ENCODE measurements at regions not wholly inside any gene's neighbourhood (a gene's known extent, or its start where the extent isn't known, plus 50 kb on each side); places are given as distances from the start of the nearest gene placed in this dataset.

GRCh38 chr6:163813979-163814493 is 399.5 kb downstream of the QKI start:
- DNase-seq (ENCODE audit: low read depth in 2 of 2): no peak

DNA sequence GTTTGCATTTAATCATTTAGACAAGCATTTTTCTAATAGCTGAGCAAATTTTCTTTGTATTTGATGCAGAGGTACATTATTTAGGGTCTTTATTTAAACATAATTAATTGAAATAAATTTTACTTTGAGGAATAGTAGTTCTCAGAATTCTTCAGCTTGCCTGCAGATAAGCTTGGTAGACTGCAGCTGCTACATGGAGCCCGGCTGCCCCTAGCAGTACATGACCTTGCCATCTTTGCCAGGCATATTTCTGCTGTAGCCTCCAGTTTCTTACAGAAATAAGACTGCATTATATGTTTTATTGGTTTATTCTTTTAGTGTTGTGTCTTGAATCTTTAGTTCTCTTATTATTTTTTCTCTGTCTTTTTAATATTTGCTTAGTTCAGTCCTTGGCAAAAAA is 396.8 kb downstream of the QKI start:
- no peak for DNase-seq (ENCODE audit: low read depth in 2 of 2)

- no peak for DNase-seq (ENCODE audit: low read depth in 2 of 2)
Measured at GRCh38 chr6:163809364-163809763, 394.8 kb downstream of the QKI start.

DNA sequence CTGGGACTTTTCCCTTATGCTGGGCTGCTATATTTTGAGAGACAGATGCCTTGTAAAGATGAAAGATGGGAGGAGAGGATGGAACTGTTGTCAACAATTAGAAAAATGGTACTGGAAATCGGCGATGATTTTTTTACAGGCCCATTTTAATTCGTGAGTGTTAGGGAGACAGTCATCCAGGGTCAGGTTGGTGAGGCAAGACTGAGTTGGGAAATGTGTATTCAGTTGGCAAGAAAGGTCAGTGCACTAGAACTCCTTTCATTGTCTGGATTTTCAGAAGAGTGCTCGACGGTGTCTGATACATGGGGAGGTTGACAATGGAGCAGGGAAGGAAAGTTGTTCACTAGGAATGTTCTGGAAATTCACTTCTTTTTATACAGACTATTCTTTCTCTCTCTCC is 394.4 kb downstream of the QKI start:
- no peak for DNase-seq (ENCODE audit: low read depth in 2 of 2)

DNA sequence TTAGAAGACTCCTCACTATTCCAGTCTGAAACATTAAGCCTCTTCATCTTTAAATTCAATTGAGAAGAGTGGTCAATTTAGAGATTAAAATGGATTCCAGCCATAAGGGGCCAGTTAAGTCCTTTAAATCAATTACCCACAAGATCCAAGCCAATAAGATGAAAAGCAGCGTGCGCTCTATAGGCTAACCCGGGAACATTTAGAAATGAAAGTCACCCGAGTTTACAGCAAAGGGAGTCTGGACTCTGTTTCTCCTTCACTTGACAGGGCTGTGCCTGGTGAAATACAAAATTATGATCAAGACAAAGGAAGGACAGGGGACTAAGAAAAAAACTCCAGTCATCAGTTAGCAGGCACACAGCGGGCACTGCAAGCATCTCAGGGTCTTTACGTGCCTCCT is 393.7 kb downstream of the QKI start:
- DNase-seq (ENCODE audit: low read depth in 2 of 2): no peak

- peak in 1 of 2 experiments; percentile 24 for DNase-seq (ENCODE audit: low read depth in 2 of 2)
Measured at GRCh38 chr6:163806755-163807499, 392.4 kb downstream of the QKI start.

DNA sequence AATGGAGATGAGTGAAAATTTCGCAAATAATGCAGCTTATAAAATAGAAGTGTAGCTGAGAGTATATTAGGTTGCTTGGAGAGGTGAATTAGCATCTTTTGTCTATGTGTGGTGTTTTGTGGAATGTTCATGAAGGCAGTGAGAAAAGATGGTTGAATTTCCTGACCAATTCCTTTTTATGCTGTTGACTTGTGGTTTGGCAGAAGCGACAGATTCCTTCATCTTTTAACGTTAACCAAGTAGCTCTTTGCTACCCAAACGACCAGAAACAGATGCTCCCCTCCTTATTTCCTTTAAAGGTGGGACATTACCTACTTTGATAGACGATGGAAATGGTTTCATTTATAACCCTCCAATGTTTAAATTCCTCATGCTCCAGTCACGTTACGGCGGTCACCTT is 390.5 kb downstream of the QKI start:
- DNase-seq (ENCODE audit: low read depth in 2 of 2): no peak

GRCh38 chr6:163802267-163802666 is 387.7 kb downstream of the QKI start:
- DNase-seq (ENCODE audit: low read depth in 2 of 2): no peak

GRCh38 chr6:163797296-163797845 is 382.9 kb downstream of the QKI start:
- DNase-seq (ENCODE audit: low read depth in 2 of 2): peak; percentile 78 to 79

GRCh38 chr6:163793011-163793983 is 378.8 kb downstream of the QKI start:
- peak; percentile 71 to 74 for DNase-seq (ENCODE audit: low read depth in 2 of 2)

DNA sequence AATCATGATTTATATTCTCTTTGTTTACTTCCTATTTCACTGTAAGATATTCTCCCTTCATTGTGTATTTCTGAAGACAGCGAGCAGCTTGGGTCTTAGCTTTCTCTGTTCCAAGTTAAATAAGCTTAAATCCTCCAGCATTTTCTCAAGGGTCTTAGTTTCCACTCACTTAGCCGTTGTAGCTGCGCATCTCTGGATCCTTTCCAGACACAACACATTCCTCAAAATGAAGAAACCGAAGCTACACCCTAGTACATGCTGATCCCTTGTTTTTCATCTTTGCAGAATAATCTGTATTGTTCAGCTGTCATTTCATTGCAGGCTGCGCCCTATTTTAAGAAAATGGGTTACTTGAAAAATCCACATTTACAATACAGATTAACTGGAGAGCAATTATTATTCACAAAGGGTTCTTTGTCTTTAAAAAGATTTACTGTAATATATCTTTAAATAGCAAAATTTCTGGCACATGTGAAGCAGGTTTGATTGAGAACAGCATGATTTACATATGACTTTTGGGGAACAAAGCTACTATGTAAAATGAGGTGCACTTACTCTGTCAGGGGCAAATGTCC is 375.8 kb downstream of the QKI start:
- peak; percentile 61 for DNase-seq (ENCODE audit: low read depth in 2 of 2)

GRCh38 chr6:163789199-163789810 is 374.8 kb downstream of the QKI start:
- no peak for DNase-seq (ENCODE audit: low read depth in 2 of 2)

- DNase-seq (ENCODE audit: low read depth in 2 of 2): no peak
Measured at GRCh38 chr6:163786995-163787671, 372.6 kb downstream of the QKI start.

DNA sequence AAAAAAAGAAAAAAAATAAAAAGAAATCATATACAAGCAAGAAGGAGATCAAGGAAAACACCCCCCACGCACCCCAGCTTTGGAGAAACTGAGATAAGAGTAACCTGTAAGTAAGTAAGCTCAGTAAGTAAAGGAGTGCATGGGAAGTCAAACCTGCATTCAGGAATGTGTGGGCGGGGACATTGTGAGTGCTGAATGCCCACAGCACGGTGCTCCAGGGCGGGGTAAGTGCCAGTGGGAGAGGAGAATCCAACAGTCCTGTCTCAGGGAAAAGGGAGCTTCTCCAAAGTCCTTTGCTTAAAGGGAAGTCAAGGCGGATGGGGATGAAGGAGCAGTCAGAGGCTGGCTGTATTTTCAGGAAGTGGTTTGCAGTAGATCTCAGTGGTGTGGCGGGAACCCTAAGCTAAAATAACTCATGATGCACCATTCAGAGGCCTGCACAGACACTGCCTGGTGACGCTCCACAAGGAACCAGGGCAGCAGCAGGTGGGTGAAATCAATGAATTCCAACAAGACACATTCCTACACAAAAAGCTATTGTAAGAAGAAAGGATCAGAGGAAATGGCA is 368.0 kb downstream of the QKI start:
- DNase-seq (ENCODE audit: low read depth in 2 of 2): no peak

DNA sequence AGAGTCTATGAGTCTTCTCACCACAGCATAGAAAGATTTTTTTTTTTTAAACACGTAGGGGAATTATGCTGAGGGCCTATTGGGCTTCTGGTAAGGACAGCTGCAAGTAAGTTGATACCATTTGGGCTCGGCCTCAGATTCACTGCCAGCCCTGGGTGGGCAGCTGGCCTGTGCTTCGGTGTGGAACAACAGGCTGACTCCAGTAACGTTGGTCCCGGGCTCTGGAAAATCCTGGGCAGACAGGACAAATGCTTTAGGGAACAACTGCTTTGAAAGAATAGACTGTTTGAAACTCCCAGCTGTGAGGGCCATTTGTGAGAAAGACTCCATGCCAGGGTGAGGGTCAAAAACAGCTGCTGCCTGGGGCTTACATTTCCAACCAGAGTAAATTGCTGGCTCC is 366.5 kb downstream of the QKI start:
- DNase-seq (ENCODE audit: low read depth in 2 of 2): no peak

DNA sequence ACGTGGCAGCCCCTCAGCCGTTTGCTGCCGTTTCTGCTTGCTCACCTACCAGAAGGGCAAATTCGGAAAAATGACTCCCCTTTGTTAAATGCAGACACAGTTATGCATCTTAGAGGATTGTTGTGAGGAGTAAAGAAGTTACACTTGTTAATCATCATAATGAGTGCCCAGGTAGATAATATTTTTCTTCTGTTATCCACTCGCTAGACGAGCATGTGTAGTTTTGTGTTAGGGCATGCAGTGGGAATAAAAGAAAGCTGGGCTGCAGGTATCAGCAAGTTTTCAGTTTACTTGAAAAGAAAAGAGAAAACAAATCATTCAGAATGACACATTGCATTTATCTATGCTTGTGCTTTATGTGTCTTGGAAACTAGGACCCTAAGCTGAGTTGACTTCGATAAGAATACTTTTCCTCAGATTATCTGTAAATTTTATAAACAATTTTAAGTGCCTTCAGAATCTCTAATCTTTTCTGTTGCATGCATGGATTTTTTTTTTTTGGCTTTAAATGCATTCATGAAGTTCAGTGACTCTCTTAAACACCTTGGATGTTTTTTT is 365.3 kb downstream of the QKI start:
- DNase-seq (ENCODE audit: low read depth in 2 of 2): no peak

DNA sequence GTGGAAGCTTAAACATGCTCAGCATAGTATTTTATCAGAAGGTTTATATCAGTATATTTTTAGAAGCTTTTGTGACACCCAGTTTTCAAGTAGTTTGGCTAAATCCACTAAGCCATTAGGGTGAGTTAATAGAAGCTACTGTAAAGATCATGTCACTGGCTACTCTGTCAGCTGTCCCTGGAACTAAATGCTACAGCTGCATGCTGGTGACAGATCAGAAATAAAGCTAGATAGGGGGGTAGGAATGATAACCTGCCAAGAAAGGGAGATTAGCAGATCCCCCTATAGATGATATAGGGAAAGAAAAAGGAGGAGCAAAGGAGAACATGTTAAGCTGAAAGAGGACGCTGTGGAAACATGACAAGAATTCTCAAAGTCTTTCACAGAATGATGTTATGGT is 363.2 kb downstream of the QKI start:
- no peak for DNase-seq (ENCODE audit: low read depth in 2 of 2)

DNA sequence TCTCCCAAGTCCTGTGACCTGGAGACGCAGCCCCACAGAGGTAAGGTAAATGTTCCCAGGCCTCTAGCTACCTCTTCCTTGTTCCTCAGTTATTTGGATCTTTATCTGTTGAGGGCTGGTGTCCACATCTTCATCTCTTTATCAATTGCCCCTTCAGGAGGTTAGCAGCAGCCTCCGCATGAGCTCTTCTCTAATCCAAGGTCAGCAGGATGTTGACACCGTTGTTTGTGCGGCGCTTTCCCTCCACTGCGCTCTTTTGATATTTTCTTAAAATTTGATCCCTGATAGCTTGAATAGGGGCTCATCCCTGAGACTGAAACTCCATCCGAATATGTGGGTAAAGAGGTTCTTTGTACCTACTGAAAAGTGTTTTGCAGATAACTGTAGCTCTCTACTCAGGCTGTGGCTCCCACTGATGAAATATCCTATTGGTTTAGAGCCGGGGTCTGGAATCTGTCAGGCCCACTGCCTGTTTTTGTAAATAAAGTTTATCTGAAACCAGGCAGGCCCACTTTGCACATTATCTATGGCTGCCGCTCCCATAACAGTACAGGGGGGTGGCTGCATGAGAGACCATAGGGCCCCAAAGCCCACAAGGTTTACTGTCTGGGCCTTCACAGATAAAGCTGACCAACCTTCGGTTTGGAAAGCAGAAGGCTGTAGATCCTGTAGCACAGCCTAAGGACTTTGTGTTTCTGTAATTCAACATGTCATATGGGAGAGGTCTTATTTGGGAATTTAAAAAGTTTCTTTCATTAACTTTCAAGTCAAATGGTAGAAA is 362.6 kb downstream of the QKI start:
- DNase-seq (ENCODE audit: low read depth in 2 of 2): no peak

GRCh38 chr6:163776196-163776905 is 361.8 kb downstream of the QKI start:
- no peak for DNase-seq (ENCODE audit: low read depth in 2 of 2)
